SU-DHL-6 (cell line): ENCODE measurements at regions not wholly inside any gene's neighbourhood (a gene's known extent, or its start where the extent isn't known, plus 50 kb on each side); places are given as distances from the start of the nearest gene placed in this dataset.

ENCODE experiments used
- H2AFZ ChIP-seq: fragments of 200-600 bp; sonication (generic); 2 replicates; pipeline ENCODE4 v1.6.1; 2014; ENCODE audit warnings: low read depth, mild to moderate bottlenecking, moderate library complexity, mixed read lengths, antibody characterized with exemption, low read length; ENCODE audit not compliant: severe bottlenecking
- H3F3A ChIP-seq: fragments of 200-600 bp; shearing (Covaris generic); 2 replicates; pipeline ENCODE4 v1.6.0; 2016; ENCODE audit warnings: antibody characterized with exemption, mild to moderate bottlenecking; ENCODE audit not compliant: insufficient read depth
- H3K27ac ChIP-seq: fragments of 200-600 bp; sonication (generic); 2 replicates; pipeline ENCODE4 v1.5.1; 2016; ENCODE audit warnings: low read depth, mild to moderate bottlenecking, low read length, moderate library complexity, mixed read lengths
- H3K27me3 ChIP-seq: fragments of 200-600 bp; sonication (generic), shearing (Covaris generic); 2 replicates; pipeline ENCODE4 v1.6.0; 2014; ENCODE audit warnings: mild to moderate bottlenecking, low read length
- H3K36me3 ChIP-seq: fragments of 200-600 bp; sonication (generic); 2 replicates; pipeline ENCODE4 v1.6.1; 2014; ENCODE audit warnings: mild to moderate bottlenecking, low read length, mixed read lengths
- H3K4me2 ChIP-seq: fragments of 300-600, 200-600 bp; shearing (Covaris generic), sonication (generic); 2 replicates; pipeline ENCODE4 v1.6.0; 2014; ENCODE audit warnings: low read length, low read depth, mild to moderate bottlenecking; ENCODE audit not compliant: poor library complexity, severe bottlenecking
- H3K4me3 ChIP-seq: fragments of 200-600 bp; sonication (generic); 2 replicates; pipeline ENCODE4 v1.5.1; 2014; ENCODE audit warnings: antibody characterized with exemption, low read length, mild to moderate bottlenecking, mixed read lengths; ENCODE audit not compliant: insufficient read depth, poor library complexity, severe bottlenecking
- H3K79me2 ChIP-seq: fragments of 200-600 bp; sonication (generic); 2 replicates; pipeline ENCODE4 v1.6.1; 2014; ENCODE audit warnings: mild to moderate bottlenecking, low read length, moderate library complexity; ENCODE audit not compliant: insufficient read depth
- H3K9ac ChIP-seq: fragments of 200-600 bp; sonication (generic); 2 replicates; pipeline ENCODE4 v1.7.0; 2014; ENCODE audit warnings: mild to moderate bottlenecking, low read length
- H3K9me2 ChIP-seq: fragments of 200-600 bp; sonication (generic); replicated peaks from 2 replicates; pipeline ENCODE4 v1.6.1; 2014; ENCODE audit warnings: low read length; ENCODE audit not compliant: insufficient read depth
- H3K9me3 ChIP-seq: fragments of 200-600 bp; sonication (generic); 2 replicates; pipeline ENCODE4 v1.6.1; 2014; ENCODE audit warnings: low read length, mixed read lengths; ENCODE audit not compliant: insufficient read depth
- H4K20me1 ChIP-seq: fragments of 200-600 bp; sonication (generic); 2 replicates; pipeline ENCODE4 v1.6.1; 2014; ENCODE audit warnings: low read depth, mild to moderate bottlenecking, antibody characterized with exemption, low read length, moderate library complexity, mixed read lengths
- EZH2phosphoT487 ChIP-seq: fragments of 200-600 bp; sonication (generic), shearing (Covaris generic); conservative IDR thresholded peaks from 2 replicates; pipeline ENCODE4 v1.6.1; 2018; ENCODE audit warnings: mild to moderate bottlenecking, antibody characterized with exemption, low read length, moderate library complexity, mixed read lengths
- TF ChIP-seq, protein P1 (sequence below): fragments of 200-600 bp; sonication (generic); IDR thresholded peaks from one replicate; pipeline ENCODE4 v1.5.1; 2017; ENCODE audit warnings: antibody characterized with exemption, mild to moderate bottlenecking, low read length, moderate library complexity; ENCODE audit not compliant: insufficient read depth, poor library complexity, severe bottlenecking

DNA sequence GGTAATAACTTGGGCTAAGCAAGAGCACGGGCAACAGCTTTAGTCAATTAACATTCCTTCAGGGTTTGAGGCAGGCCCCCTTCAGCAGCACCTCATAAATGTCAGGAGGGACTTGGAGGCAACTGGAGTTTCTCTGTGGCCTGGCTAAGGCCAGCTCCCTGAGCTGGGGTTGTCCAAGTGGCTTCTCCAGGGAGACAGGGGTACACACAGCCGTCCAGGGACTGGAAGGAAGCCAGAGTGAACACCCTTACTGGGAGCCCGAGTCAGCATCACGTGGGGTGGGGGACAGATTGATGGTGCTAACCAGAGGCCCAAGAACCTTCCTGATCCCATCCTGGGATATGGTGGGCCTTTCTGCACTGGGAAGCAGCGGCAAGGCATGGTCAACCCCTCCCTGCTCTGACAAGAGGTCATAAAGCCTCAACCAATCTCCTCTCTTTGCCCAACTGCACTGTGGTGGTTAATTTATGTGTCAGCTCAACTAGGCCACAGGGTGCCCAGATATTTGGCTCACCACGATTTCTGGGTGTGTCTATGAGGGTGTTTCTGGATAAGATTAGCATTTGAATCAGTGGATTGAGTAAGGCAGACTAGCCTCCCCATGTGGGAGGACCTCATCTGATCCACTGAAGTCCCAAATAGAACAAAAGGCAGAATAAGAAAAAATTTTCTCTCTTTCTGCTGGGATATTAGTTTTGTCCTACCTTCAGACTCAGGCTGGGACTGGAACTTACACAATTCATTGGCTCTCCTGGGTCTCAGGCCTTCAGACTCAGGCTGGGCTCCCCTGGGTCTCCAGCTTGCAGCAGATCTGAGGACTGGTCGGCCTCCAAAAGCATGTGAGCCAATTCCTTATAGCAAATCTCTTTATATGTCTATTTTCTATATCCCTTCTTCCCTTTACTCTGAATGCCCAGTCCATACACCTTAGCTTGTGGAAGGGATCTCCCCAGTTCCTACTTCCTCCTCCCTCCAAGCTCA, 127.2 kb upstream of the LARP1 start:
- H3K9ac ChIP-seq, result no peak overlapping the region
- TF ChIP-seq, protein P1, sequence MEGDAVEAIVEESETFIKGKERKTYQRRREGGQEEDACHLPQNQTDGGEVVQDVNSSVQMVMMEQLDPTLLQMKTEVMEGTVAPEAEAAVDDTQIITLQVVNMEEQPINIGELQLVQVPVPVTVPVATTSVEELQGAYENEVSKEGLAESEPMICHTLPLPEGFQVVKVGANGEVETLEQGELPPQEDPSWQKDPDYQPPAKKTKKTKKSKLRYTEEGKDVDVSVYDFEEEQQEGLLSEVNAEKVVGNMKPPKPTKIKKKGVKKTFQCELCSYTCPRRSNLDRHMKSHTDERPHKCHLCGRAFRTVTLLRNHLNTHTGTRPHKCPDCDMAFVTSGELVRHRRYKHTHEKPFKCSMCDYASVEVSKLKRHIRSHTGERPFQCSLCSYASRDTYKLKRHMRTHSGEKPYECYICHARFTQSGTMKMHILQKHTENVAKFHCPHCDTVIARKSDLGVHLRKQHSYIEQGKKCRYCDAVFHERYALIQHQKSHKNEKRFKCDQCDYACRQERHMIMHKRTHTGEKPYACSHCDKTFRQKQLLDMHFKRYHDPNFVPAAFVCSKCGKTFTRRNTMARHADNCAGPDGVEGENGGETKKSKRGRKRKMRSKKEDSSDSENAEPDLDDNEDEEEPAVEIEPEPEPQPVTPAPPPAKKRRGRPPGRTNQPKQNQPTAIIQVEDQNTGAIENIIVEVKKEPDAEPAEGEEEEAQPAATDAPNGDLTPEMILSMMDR, result no peak
- H3K27ac ChIP-seq, result no peak overlapping the region

DNA sequence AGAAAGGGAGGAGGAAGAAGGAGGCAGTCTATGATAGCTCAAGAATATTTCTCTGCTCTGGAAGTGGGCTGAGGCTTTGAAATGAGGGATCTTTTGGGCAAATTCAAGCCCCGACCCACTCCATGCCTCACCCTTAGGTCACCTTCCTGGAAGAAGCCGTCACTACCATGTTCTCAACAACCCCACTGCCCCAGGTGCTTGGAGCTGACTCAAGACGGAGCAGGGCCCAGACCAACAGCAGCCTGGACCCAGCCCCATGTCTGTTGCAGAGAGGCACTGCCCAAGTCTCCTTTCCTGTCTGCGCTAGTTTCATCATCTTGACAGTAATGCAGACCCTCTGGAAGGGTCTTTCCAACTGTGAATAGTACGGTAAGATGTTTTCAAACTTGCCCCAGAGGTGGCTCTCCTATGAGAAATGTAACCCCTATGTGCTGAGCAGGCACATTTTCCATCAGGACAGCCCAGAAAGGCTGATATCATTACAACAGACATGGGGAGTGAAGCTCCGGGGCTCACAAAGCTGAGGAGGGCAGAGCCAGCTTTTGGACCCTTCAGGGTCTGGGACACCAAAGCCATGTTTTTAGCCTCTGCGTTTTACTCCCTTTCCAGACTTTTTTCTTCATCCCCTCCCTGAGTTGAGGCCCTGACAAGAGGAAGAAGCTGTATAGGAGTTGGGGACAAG, 128.2 kb upstream of the LARP1 start:
- H3F3A ChIP-seq, result no peaks in the 10 kb centered on the region
- no peaks in the 10 kb centered on the region for H3K9me2 ChIP-seq
- no peak for TF ChIP-seq EZH2phosphoT487
- TF ChIP-seq, protein P1, result no peak
- no peaks in the 10 kb centered on the region for H3K36me3 ChIP-seq
- H4K20me1 ChIP-seq, result no peaks in the 10 kb centered on the region
- no peak overlapping the region for H3K27ac ChIP-seq
- no peaks in the 10 kb centered on the region for H3K9me3 ChIP-seq
- H3K4me3 ChIP-seq, result no peak overlapping the region
- no peak overlapping the region for H2AFZ ChIP-seq
- no peak overlapping the region for H3K9ac ChIP-seq
- H3K27me3 ChIP-seq, result no peaks in the 10 kb centered on the region
- H3K79me2 ChIP-seq, result no peaks in the 10 kb centered on the region
- no peak overlapping the region for H3K4me2 ChIP-seq

More for the DNA sequence above, 127.2 kb upstream of the LARP1 start:
- H3K27me3 ChIP-seq, result no peaks in the 10 kb centered on the region
- no peaks in the 10 kb centered on the region for H3F3A ChIP-seq
- H3K4me3 ChIP-seq, result no peak overlapping the region
- no peaks in the 10 kb centered on the region for H3K36me3 ChIP-seq
- H2AFZ ChIP-seq, result no peak overlapping the region
- H3K4me2 ChIP-seq, result no peak overlapping the region
- no peaks in the 10 kb centered on the region for H3K9me3 ChIP-seq
- H3K79me2 ChIP-seq, result no peaks in the 10 kb centered on the region
- no peaks in the 10 kb centered on the region for H4K20me1 ChIP-seq
- H3K9me2 ChIP-seq, result no peaks in the 10 kb centered on the region

DNA sequence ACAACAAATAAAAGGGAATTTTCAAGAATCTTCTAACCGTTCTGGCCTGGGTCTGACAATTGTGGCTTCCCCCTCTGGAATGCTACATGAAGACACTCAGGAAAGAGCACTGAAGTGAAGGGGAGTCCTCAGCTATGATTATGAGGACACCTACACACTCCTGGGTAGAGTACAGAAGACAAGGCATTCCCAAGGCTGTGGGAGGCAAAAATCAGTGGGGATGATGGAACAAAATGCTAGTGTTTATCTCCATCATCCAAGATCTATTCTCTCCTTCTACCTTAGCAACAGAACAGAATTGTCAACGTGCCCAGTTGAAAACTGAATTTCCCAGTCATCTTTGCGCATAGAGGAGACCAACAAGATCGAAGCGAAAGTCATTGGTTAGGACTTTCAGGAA, 130.1 kb upstream of the LARP1 start:
- Histone ChIP-seq H3K4me2 (no peak overlapping the region), H3K27me3 (no peaks in the 10 kb centered on the region)
- TF ChIP-seq, protein P1, result no peak
- TF ChIP-seq EZH2phosphoT487, result no peak

More for the DNA sequence above, 130.1 kb upstream of the LARP1 start:
- no peaks in the 10 kb centered on the region for H3K79me2 ChIP-seq
- H4K20me1 ChIP-seq, result no peaks in the 10 kb centered on the region
- no peak overlapping the region for H2AFZ ChIP-seq
- no peaks in the 10 kb centered on the region for H3K9me2 ChIP-seq
- no peaks in the 10 kb centered on the region for H3K9me3 ChIP-seq
- H3F3A ChIP-seq, result no peaks in the 10 kb centered on the region
- H3K27ac ChIP-seq, result no peak overlapping the region
- H3K9ac ChIP-seq, result no peak overlapping the region
- H3K36me3 ChIP-seq, result no peaks in the 10 kb centered on the region
- no peak overlapping the region for H3K4me3 ChIP-seq
